GM19397 (cell line): ENCODE measurements at regions not wholly inside any gene's neighbourhood (a gene's known extent, or its start where the extent isn't known, plus 50 kb on each side); places are given as distances from the start of the nearest gene placed in this dataset.

ENCODE experiments used
- ATAC-seq: cut with Tn5 transposase; IDR thresholded peaks from one replicate; pipeline ENCODE4 v1.9.1; 2021; ENCODE audit warnings: mild to moderate bottlenecking, moderate library complexity; ENCODE audit not compliant: unreplicated experiment

GRCh38 chr6:40726853-40727252 lies 139.7 kb upstream of the LRFN2 start:
- no peak for ATAC-seq

GRCh38 chr6:40725390-40725789 lies 138.2 kb upstream of the LRFN2 start:
- no peak for ATAC-seq

- ATAC-seq, result no peak
These were observed 137.7 kb upstream of the LRFN2 start for GRCh38 chr6:40724886-40725285.

GRCh38 chr6:40723967-40724366 lies 136.8 kb upstream of the LRFN2 start:
- ATAC-seq, result no peak

- no peak for ATAC-seq
These were observed 135.5 kb upstream of the LRFN2 start for GRCh38 chr6:40722553-40723258.

- ATAC-seq, result no peak
These were observed 134.9 kb upstream of the LRFN2 start for GRCh38 chr6:40722091-40722490.

GRCh38 chr6:40721271-40721952 lies 134.2 kb upstream of the LRFN2 start:
- no peak for ATAC-seq

GRCh38 chr6:40720375-40720748 lies 133.2 kb upstream of the LRFN2 start:
- no peak for ATAC-seq

- peak; percentile 62 for ATAC-seq
These were observed 132.7 kb upstream of the LRFN2 start for GRCh38 chr6:40719671-40720374.

GRCh38 chr6:40718401-40718800 lies 131.2 kb upstream of the LRFN2 start:
- ATAC-seq, result no peak

GRCh38 chr6:40717411-40718057 lies 130.4 kb upstream of the LRFN2 start:
- no peak for ATAC-seq

- ATAC-seq, result no peak
These were observed 128.6 kb upstream of the LRFN2 start for GRCh38 chr6:40715570-40716403.

- no peak for ATAC-seq
These were observed 127.7 kb upstream of the LRFN2 start for GRCh38 chr6:40714576-40715564.

GRCh38 chr6:40714143-40714542 lies 127.0 kb upstream of the LRFN2 start:
- no peak for ATAC-seq

- no peak for ATAC-seq
These were observed 126.0 kb upstream of the LRFN2 start for GRCh38 chr6:40713002-40713719.

- ATAC-seq, result no peak
These were observed 123.6 kb upstream of the LRFN2 start for GRCh38 chr6:40710626-40711330.

- ATAC-seq, result no peak
These were observed 120.9 kb upstream of the LRFN2 start for GRCh38 chr6:40708049-40708448.

- no peak for ATAC-seq
These were observed 119.0 kb upstream of the LRFN2 start for GRCh38 chr6:40706178-40706577.
